Gastroesophageal sphincter (tissue), 4 donors: ENCODE measurements at regions not wholly inside any gene's neighbourhood (a gene's known extent, or its start where the extent isn't known, plus 50 kb on each side); places are given as distances from the start of the nearest gene placed in this dataset.

Experiments used
- ATAC-seq: fragments of 150-250 bp; one replicate; pipeline ENCODE4 v1.9.1; 2016; ENCODE audit warnings: mild to moderate bottlenecking, moderate library complexity
- H3K27ac ChIP-seq, 4 donors: fragments of 200-600 bp; sonication (generic) in 3 of 4; 1 replicate in 3 of 4; 2 replicates in 1 of 4; pipeline ENCODE4 v1.5.1; 2016 to 2019
- H3K27me3 ChIP-seq: fragments of 200-600 bp; sonication (generic); one replicate; pipeline ENCODE4 v1.5.1; 2019
- H3K36me3 ChIP-seq, 2 donors: fragments of 200-600 bp; sonication (generic); one replicate each; pipeline ENCODE4 v1.5.1; 2019; ENCODE audit warnings: control low read depth in 1 of 2
- H3K4me1 ChIP-seq, 3 donors: fragments of 200-600 bp; sonication (generic); 1 replicate in 2 of 3; 2 replicates in 1 of 3; pipeline ENCODE4 v1.5.1; 2016 to 2019; ENCODE audit warnings: control low read depth in 2 of 3
- H3K4me3 ChIP-seq, 2 donors: fragments of 200-600 bp; sonication (generic); one replicate each; pipeline ENCODE4 v1.5.1; 2019; ENCODE audit warnings: mild to moderate bottlenecking in 1 of 2, moderate library complexity in 1 of 2
- H3K9me3 ChIP-seq, 3 donors: fragments of 200-600 bp; sonication (generic); one replicate each; pipeline ENCODE4 v1.5.1; 2017 to 2019; ENCODE audit warnings: control low read depth in 2 of 3
- EP300 ChIP-seq: sonication (generic); formaldehyde crosslinking; IDR thresholded peaks from one replicate; pipeline ENCODE4 v1.6.1; 2017; ENCODE audit warnings: antibody characterized with exemption, mild to moderate bottlenecking
- POLR2A ChIP-seq, 2 donors: fragments of 450-650 bp; IDR thresholded peaks; one replicate each; pipeline ENCODE4 v1.6.1; 2017; ENCODE audit warnings: antibody characterized with exemption in 2 of 2, mild to moderate bottlenecking in 2 of 2, moderate library complexity in 1 of 2
- POLR2AphosphoS5 ChIP-seq: sonication (generic); formaldehyde crosslinking; IDR thresholded peaks from one replicate; pipeline ENCODE4 v1.6.1; 2017; ENCODE audit warnings: antibody characterized with exemption
- WGBS, 2 donors: methylation state at CpG; one replicate each; pipeline ENCODE4 v1.1.5; 2018; ENCODE audit warnings: low coverage in 1 of 2; 5-methylcytosine and 5-hydroxymethylcytosine counted together
- TF ChIP-seq, protein P1 (sequence below), 4 experiments: fragments of 200-600 bp in 2 of 4; fragments of 450-650 bp in 2 of 4; sonication (generic) in 1 of 4; IDR thresholded peaks; one replicate each; pipeline ENCODE4 v1.5.1; 2017 to 2019; ENCODE audit warnings: antibody characterized with exemption in 4 of 4, mild to moderate bottlenecking in 2 of 4, moderate library complexity in 2 of 4

DNA sequence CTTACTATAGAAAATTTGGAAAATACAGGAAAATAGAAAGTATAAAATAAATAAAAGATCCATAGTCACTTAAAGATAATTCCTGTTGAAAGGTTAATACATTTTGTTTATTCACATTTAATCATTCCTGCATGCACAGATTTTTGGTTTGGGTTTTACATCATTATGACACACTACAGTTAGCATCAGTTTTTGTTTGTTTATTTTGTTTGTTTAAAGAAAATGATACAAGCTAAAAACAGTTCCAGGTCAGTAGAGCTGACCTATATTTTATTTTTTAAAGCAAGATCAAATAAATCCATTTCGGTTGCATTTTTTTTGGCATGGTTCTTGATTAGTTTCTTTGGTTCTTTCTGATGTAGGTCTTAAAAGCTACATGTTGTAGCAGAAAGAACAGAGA lies 68.8 kb upstream of the CCDC91 start:
- TF ChIP-seq, protein P1, sequence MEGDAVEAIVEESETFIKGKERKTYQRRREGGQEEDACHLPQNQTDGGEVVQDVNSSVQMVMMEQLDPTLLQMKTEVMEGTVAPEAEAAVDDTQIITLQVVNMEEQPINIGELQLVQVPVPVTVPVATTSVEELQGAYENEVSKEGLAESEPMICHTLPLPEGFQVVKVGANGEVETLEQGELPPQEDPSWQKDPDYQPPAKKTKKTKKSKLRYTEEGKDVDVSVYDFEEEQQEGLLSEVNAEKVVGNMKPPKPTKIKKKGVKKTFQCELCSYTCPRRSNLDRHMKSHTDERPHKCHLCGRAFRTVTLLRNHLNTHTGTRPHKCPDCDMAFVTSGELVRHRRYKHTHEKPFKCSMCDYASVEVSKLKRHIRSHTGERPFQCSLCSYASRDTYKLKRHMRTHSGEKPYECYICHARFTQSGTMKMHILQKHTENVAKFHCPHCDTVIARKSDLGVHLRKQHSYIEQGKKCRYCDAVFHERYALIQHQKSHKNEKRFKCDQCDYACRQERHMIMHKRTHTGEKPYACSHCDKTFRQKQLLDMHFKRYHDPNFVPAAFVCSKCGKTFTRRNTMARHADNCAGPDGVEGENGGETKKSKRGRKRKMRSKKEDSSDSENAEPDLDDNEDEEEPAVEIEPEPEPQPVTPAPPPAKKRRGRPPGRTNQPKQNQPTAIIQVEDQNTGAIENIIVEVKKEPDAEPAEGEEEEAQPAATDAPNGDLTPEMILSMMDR (IDR thresholded peaks at IDR 0.05), result no peak
- TF ChIP-seq POLR2AphosphoS5 (no peak), POLR2A (IDR thresholded peaks at IDR 0.05) (no peak), EP300 (no peak)
- Histone ChIP-seq H3K27me3 (no peaks in the 10 kb centered on the region), H3K27ac (no peak overlapping the region), H3K4me1 (no peaks in the 10 kb centered on the region), H3K36me3 (no peaks in the 10 kb centered on the region), H3K4me3 (no peak overlapping the region), H3K9me3 (no peaks in the 10 kb centered on the region)
- 82 to 90% methylated on average over 1 of the region's 1 CpG for WGBS, 2 donors
- no peak for ATAC-seq

DNA sequence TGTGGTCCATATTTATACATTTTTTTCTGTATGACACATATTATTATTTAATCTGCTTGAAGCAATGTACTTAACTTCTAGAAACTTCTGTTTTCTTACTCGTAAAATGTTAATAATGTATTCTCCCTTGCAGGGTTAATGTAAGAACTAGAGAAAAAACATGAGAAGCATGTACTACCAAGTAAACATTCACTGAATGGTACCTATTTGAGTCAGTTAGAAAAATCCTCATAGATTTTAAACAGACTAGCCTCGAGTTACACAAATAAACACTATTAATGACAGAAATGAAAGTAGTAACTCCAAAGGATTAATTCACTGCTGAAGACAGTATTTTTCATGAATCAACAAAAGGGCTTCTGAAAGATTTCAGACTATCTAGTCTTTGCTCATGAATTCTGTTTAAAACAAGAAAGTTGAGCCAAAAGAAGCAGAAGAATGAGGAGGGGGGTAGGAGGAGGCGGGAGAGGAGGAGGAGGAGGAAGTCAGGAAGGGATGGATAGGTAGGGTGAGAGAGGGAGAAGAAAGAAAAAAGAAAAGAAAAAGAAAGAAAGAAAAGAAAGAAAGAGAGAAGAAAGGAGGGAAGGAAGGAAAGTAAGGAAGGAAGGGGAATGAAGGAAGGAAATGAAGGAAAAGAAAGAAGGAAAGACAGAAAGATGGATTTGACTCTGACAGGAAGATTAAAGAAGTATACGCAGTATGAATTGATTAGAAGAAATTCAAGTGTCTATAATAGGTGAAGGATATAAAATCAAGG lies 68.2 kb upstream of the CCDC91 start:
- Histone ChIP-seq H3K27ac (no peak overlapping the region), H3K36me3 (no peaks in the 10 kb centered on the region), H3K27me3 (no peaks in the 10 kb centered on the region), H3K4me1 (no peaks in the 10 kb centered on the region), H3K9me3 (no peaks in the 10 kb centered on the region), H3K4me3 (no peak overlapping the region)
- TF ChIP-seq EP300 (no peak), POLR2A (IDR thresholded peaks at IDR 0.05) (no peak), POLR2AphosphoS5 (no peak)
- TF ChIP-seq, protein P1 (IDR thresholded peaks at IDR 0.05), result no peak
- 72 to 74% methylated on average over 4 of the region's 4 CpGs for WGBS, 2 donors
- ATAC-seq, result no peak

DNA sequence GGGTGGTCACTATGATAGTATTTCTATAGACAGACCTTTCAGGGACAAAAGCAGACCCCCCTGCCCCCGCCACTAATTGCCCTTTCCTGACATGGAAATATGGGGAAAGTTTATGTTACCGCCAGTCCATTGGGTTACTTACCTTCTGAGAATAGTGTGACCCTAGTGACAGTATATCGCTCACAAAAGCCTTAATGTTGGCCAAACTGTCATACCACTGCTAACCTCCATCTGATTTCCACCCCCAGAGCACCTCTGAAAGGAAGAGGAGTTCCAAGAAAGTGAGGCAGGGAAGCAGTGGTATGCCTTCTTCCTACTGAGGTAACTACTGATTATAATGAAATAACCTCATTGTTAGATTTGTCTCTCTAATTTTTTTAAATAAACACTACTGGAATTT lies 67.5 kb upstream of the CCDC91 start:
- no peak overlapping the region for H3K27ac ChIP-seq
- H3K36me3 ChIP-seq, result no peaks in the 10 kb centered on the region
- TF ChIP-seq POLR2AphosphoS5 (no peak), EP300 (no peak), POLR2A (IDR thresholded peaks at IDR 0.05) (no peak)
- TF ChIP-seq, protein P1 (IDR thresholded peaks at IDR 0.05), result no peak
- ATAC-seq, result no peak
- no peaks in the 10 kb centered on the region for H3K27me3 ChIP-seq
- WGBS, 2 donors, result 75 to 89% methylated on average over 1 to 3 of the region's 3 CpGs
- no peaks in the 10 kb centered on the region for H3K9me3 ChIP-seq
- no peaks in the 10 kb centered on the region for H3K4me1 ChIP-seq
- H3K4me3 ChIP-seq, result no peak overlapping the region

DNA sequence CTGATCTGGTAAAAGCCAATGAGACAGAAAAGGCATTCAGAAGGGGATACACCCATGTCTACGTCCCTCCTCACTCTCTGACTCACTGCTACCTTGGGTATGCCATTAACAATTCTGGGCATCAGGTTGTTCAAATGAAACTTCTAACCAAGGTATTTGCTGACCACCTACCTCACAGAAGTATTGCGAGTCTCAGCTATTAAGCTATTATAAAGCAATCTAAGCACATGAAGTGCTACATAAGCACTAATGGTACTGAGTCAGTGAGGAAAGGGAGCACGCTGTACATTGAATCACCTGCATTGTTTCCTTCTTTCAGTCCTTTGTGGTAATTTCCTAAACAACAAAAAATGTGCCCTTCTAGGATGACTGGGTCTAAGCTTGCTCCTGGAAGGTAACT lies 62.8 kb upstream of the CCDC91 start:
- 94 to 100% methylated on average over 3 of the region's 3 CpGs for WGBS, 2 donors
- H3K9me3 ChIP-seq, result no peaks in the 10 kb centered on the region
- TF ChIP-seq, protein P1 (IDR thresholded peaks at IDR 0.05), result no peak
- TF ChIP-seq EP300 (no peak), POLR2AphosphoS5 (no peak), POLR2A (IDR thresholded peaks at IDR 0.05) (no peak)
- no peak for ATAC-seq
- H3K27me3 ChIP-seq, result no peaks in the 10 kb centered on the region
- H3K36me3 ChIP-seq, result no peaks in the 10 kb centered on the region
- H3K4me3 ChIP-seq, result no peak overlapping the region
- H3K4me1 ChIP-seq, result peaks cover 5 to 10% (median 8%) of the 10 kb centered on the region in 3 donors
- no peak overlapping the region for H3K27ac ChIP-seq

DNA sequence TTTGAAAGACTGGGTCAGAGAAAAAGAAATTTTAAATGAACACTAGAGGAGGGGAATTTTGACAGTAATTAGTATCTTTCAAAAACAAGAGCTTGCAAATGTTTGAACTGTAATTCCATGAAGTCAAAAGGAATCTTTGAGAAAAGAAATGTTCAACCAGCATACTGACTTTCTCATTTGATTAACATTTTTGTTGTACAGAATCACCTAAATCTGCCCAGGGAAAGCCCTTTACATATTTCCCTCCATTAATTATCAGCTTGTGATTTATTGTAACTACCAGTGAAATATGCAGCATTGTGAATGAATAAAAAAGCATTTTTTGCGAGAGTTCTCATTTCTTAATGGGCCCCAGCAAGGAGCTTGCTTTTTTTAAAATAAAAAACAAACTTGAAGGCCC lies 61.2 kb upstream of the CCDC91 start:
- H3K27me3 ChIP-seq, result no peaks in the 10 kb centered on the region
- no peak overlapping the region for H3K27ac ChIP-seq
- ATAC-seq, result no peak
- peaks cover 5 to 10% (median 8%) of the 10 kb centered on the region in 3 donors for H3K4me1 ChIP-seq
- WGBS, 2 donors, result 100% methylated on average over 1 of the region's 1 CpG
- H3K4me3 ChIP-seq, result no peak overlapping the region
- TF ChIP-seq EP300 (no peak), POLR2A (IDR thresholded peaks at IDR 0.05) (no peak), POLR2AphosphoS5 (no peak)
- TF ChIP-seq, protein P1 (IDR thresholded peaks at IDR 0.05), result no peak
- no peaks in the 10 kb centered on the region for H3K9me3 ChIP-seq
- no peaks in the 10 kb centered on the region for H3K36me3 ChIP-seq
